ENCODE measurements at regions not wholly inside any gene's neighbourhood (a gene's known extent, or its start where the extent isn't known, plus 50 kb on each side); places are given as distances from the start of the nearest gene placed in this dataset.

DNA sequence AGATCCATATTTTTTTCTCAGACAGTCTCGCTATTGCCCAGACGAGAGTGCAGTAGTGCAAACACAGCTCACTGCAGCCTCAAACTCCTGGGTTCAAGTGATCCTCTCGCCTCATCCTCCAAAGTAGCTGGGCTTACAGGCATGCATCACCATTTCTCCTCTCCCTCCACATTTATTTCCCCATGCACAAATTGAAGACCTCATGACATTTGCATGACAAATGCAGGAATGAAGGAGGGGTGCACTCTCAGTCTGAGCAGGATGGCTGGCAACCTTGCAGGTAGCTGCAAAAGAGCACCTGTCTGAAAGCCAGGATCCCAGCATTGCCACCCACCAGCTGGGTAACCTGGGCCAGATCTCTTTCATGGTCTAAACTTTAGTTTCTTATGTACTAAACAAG lies 111.2 kb downstream of the SH3TC2 start:
- TF ChIP-seq, protein P1, sequence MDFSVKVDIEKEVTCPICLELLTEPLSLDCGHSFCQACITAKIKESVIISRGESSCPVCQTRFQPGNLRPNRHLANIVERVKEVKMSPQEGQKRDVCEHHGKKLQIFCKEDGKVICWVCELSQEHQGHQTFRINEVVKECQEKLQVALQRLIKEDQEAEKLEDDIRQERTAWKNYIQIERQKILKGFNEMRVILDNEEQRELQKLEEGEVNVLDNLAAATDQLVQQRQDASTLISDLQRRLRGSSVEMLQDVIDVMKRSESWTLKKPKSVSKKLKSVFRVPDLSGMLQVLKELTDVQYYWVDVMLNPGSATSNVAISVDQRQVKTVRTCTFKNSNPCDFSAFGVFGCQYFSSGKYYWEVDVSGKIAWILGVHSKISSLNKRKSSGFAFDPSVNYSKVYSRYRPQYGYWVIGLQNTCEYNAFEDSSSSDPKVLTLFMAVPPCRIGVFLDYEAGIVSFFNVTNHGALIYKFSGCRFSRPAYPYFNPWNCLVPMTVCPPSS (IDR thresholded peaks at IDR 0.05), result no peak
- no peak for TF ChIP-seq ZFAT (CRISPR knock-in tag; conservative IDR thresholded peaks at IDR 0.05)
- TF ChIP-seq ZNF143 (CRISPR knock-in tag; IDR thresholded peaks at IDR 0.05), result no peak
- TF ChIP-seq, protein P2, sequence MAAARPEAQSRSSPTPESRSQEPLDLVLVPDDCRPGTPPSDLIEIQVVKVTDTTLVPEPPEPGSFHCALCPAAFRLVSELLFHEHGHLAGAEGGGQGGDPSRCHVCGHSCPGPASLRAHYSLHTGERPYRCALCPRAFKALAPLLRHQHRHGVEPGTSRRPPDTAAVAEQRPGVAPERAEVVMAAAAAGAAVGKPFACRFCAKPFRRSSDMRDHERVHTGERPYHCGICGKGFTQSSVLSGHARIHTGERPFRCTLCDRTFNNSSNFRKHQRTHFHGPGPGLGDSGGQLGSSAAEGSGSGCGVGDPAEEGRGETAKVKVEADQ (CRISPR knock-in tag; IDR thresholded peaks at IDR 0.05; ENCODE audit: borderline replicate concordance), result no peak
- no peak for TF ChIP-seq ZC3H13 (CRISPR knock-in tag; IDR thresholded peaks at IDR 0.05)
- no peak for TF ChIP-seq RNF2 (conservative IDR thresholded peaks at IDR 0.05; ENCODE audit: low read depth)
- Histone ChIP-seq H3K79me2 (ENCODE audit: insufficient read depth, low read length) (no peaks in the 10 kb centered on the region), H3K4me3 (replicated peaks in 1 of 3; ENCODE audit: insufficient read depth in 1 of 3, low read depth in 2 of 3, low read length in 3 of 3) (no peak overlapping the region), H2AFZ (ENCODE audit: low read length) (no peak overlapping the region), H3K36me3 (replicated peaks in 1 of 2; ENCODE audit: control insufficient read depth in 1 of 2, insufficient read depth in 2 of 2, low read length in 2 of 2) (no peaks in the 10 kb centered on the region), H3K27ac (ENCODE audit: extremely low read length, insufficient read depth, low read length) (no peak overlapping the region), H3K9ac (ENCODE audit: insufficient read depth, low read depth, low read length) (no peak overlapping the region), H3K4me2 (ENCODE audit: low read depth, low read length) (no peak overlapping the region), H4K20me1 (ENCODE audit: insufficient read depth, low read length) (no peaks in the 10 kb centered on the region), H3K4me1 (ENCODE audit: insufficient read depth, low read length) (no peaks in the 10 kb centered on the region), H3K27me3 (ENCODE audit: control insufficient read depth in 1 of 2, insufficient read depth in 2 of 2, low read length in 2 of 2) (0 out of 5 replicates have a peak, but pooled peaks cover 0 to 5% of the 10 kb centered on the region in 2 experiments), H3K9me3 (ENCODE audit: low read length) (no peaks in the 10 kb centered on the region)
- BruUV-seq (replicated peaks), result no TSS peak
- ATAC-seq (no peak), FAIRE-seq (no peak), DNase-seq (ENCODE audit: low spot score) (no peak)
- in situ Hi-C loops (cut with HindIII; ENCODE audit: extremely low pct_ligation_motif_present, low pct_unique_long_range_greater_than_20kb) (no loop called here), intact Hi-C loops (cut with micrococcal nuclease; ENCODE audit: unreplicated experiment) (no loop called here)
- 2% methylated on average over 3 of the region's 3 CpGs for WGBS (ENCODE audit: low lambda C conversion rate)
- ChIA-PET POLR2A (no interaction called here), CTCF (ENCODE audit: low intra/inter-chr PET ratio, low total read pairs) (no interaction called here)

Measured in HepG2 (cell line).